HL-60 (cell line): ENCODE measurements at regions not wholly inside any gene's neighbourhood (a gene's known extent, or its start where the extent isn't known, plus 50 kb on each side); places are given as distances from the start of the nearest gene placed in this dataset.

Experiments
- DNase-seq, 2 experiments: peaks; one replicate each; pipeline ENCODE4 v3.0.0-alpha.2; 2010 to 2020; ENCODE audit warnings: low read depth in 1 of 2, low spot score in 1 of 2
- H3K27ac ChIP-seq: fragments of 250-450 bp; sonication (Bioruptor Pico); replicated peaks from 2 replicates; pipeline ENCODE4 v1.5.1; 2020; ENCODE audit warnings: mild to moderate bottlenecking, moderate library complexity
- H3K27me3 ChIP-seq: fragments of 250-450 bp; sonication (Bioruptor Pico); 2 replicates; pipeline ENCODE4 v1.5.1; 2021; ENCODE audit warnings: mild to moderate bottlenecking, moderate library complexity; ENCODE audit not compliant: insufficient read depth, poor library complexity, severe bottlenecking
- H3K4me3 ChIP-seq: replicated peaks from 2 replicates; pipeline ENCODE4 v1.5.1; 2011; ENCODE audit warnings: mild to moderate bottlenecking, control low read depth, low read length; ENCODE audit not compliant: insufficient read depth
- GABPA ChIP-seq: IDR thresholded peaks from 2 replicates; pipeline ENCODE4 v1.6.1; 2012; ENCODE audit warnings: low read depth
- POLR2AphosphoS5 ChIP-seq: IDR thresholded peaks from 2 replicates; pipeline ENCODE4 v1.6.1; 2012; ENCODE audit warnings: low read depth
- SPI1 ChIP-seq: IDR thresholded peaks from 2 replicates; pipeline ENCODE4 v1.6.1; 2012; ENCODE audit warnings: low read depth, mild to moderate bottlenecking, borderline replicate concordance
- TF ChIP-seq, protein P1 (sequence below): IDR thresholded peaks from one replicate; pipeline ENCODE4 v1.5.1; 2011; ENCODE audit warnings: low read length, control low read depth, inconsistent platforms; ENCODE audit not compliant: insufficient read depth
- TF ChIP-seq, protein P2 (sequence below): IDR thresholded peaks from 2 replicates; pipeline ENCODE4 v1.6.1; 2012; ENCODE audit warnings: low read depth; ENCODE audit not compliant: insufficient replicate concordance

GRCh38 chr11:134487696-134488095 is 75.7 kb upstream of the B3GAT1 start:
- TF ChIP-seq, protein P1, sequence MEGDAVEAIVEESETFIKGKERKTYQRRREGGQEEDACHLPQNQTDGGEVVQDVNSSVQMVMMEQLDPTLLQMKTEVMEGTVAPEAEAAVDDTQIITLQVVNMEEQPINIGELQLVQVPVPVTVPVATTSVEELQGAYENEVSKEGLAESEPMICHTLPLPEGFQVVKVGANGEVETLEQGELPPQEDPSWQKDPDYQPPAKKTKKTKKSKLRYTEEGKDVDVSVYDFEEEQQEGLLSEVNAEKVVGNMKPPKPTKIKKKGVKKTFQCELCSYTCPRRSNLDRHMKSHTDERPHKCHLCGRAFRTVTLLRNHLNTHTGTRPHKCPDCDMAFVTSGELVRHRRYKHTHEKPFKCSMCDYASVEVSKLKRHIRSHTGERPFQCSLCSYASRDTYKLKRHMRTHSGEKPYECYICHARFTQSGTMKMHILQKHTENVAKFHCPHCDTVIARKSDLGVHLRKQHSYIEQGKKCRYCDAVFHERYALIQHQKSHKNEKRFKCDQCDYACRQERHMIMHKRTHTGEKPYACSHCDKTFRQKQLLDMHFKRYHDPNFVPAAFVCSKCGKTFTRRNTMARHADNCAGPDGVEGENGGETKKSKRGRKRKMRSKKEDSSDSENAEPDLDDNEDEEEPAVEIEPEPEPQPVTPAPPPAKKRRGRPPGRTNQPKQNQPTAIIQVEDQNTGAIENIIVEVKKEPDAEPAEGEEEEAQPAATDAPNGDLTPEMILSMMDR: no peak
- TF ChIP-seq, protein P2, sequence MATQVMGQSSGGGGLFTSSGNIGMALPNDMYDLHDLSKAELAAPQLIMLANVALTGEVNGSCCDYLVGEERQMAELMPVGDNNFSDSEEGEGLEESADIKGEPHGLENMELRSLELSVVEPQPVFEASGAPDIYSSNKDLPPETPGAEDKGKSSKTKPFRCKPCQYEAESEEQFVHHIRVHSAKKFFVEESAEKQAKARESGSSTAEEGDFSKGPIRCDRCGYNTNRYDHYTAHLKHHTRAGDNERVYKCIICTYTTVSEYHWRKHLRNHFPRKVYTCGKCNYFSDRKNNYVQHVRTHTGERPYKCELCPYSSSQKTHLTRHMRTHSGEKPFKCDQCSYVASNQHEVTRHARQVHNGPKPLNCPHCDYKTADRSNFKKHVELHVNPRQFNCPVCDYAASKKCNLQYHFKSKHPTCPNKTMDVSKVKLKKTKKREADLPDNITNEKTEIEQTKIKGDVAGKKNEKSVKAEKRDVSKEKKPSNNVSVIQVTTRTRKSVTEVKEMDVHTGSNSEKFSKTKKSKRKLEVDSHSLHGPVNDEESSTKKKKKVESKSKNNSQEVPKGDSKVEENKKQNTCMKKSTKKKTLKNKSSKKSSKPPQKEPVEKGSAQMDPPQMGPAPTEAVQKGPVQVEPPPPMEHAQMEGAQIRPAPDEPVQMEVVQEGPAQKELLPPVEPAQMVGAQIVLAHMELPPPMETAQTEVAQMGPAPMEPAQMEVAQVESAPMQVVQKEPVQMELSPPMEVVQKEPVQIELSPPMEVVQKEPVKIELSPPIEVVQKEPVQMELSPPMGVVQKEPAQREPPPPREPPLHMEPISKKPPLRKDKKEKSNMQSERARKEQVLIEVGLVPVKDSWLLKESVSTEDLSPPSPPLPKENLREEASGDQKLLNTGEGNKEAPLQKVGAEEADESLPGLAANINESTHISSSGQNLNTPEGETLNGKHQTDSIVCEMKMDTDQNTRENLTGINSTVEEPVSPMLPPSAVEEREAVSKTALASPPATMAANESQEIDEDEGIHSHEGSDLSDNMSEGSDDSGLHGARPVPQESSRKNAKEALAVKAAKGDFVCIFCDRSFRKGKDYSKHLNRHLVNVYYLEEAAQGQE: no peak
- TF ChIP-seq SPI1 (no peak), GABPA (no peak), POLR2AphosphoS5 (no peak)

GRCh38 chr11:134486704-134487103 is 74.7 kb upstream of the B3GAT1 start:
- DNase-seq: no peak
- TF ChIP-seq SPI1 (no peak), POLR2AphosphoS5 (no peak), GABPA (no peak)
- TF ChIP-seq, protein P2: no peak
- TF ChIP-seq, protein P1: no peak

More at GRCh38 chr11:134487696-134488095, 75.7 kb upstream of the B3GAT1 start:
- H3K4me3 ChIP-seq: no peak overlapping the region
- H3K27ac ChIP-seq: no peak overlapping the region
- no peak for DNase-seq
- H3K27me3 ChIP-seq: no peaks in the 10 kb centered on the region

GRCh38 chr11:134486106-134486505 is 74.1 kb upstream of the B3GAT1 start:
- Histone ChIP-seq H3K27ac (no peak overlapping the region), H3K4me3 (no peak overlapping the region), H3K27me3 (no peaks in the 10 kb centered on the region)
- TF ChIP-seq POLR2AphosphoS5: no peak
- TF ChIP-seq GABPA: no peak
- TF ChIP-seq, protein P2: no peak
- DNase-seq: no peak

More at GRCh38 chr11:134486704-134487103, 74.7 kb upstream of the B3GAT1 start:
- H3K27ac ChIP-seq: no peak overlapping the region
- H3K27me3 ChIP-seq: no peaks in the 10 kb centered on the region
- H3K4me3 ChIP-seq: no peak overlapping the region
